ENCODE measurements at regions not wholly inside any gene's neighbourhood (a gene's known extent, or its start where the extent isn't known, plus 50 kb on each side); places are given as distances from the start of the nearest gene placed in this dataset.
"Not testable (repeated sequence)": the region's sequence is repeated elsewhere in the genome, so short reads cannot be mapped to it uniquely, and the experiment has no call there.

GRCh38 chr4:91688413-91688812, 615.4 kb upstream of the GRID2 start:
- FAIRE-seq (no peak), DNase-seq (ENCODE audit: low read depth, low spot score) (no peak)
- no peak overlapping the region for H3K4me3 ChIP-seq (ENCODE audit: control insufficient read depth in 2 of 3, extremely low read depth in 1 of 3, insufficient read depth in 2 of 3, low read depth in 1 of 3, low read length in 3 of 3)
- no peak overlapping the region for H3K4me2 ChIP-seq (ENCODE audit: control insufficient read depth, extremely low read depth, insufficient read depth, low read depth, low read length)
- no peak overlapping the region for H3K27ac ChIP-seq (ENCODE audit: control insufficient read depth, insufficient read depth, low read length)
- H3K9me1 ChIP-seq (ENCODE audit: control insufficient read depth, extremely low read depth, insufficient read depth, low read length): no peaks in the 10 kb centered on the region
- no peaks in the 10 kb centered on the region for H3K9me3 ChIP-seq (ENCODE audit: control insufficient read depth, low read depth, low read length)
- H3K4me1 ChIP-seq (ENCODE audit: control insufficient read depth, extremely low read depth, insufficient read depth, low read length): no peaks in the 10 kb centered on the region
- no peak overlapping the region for H2AFZ ChIP-seq (ENCODE audit: control insufficient read depth, low read length)
- no peaks in the 10 kb centered on the region for H3K27me3 ChIP-seq (ENCODE audit: control insufficient read depth, extremely low read depth, insufficient read depth, low read length)
- no peaks in the 10 kb centered on the region for H3K36me3 ChIP-seq (ENCODE audit: control insufficient read depth in 2 of 2, extremely low read depth in 1 of 2, insufficient read depth in 2 of 2, low read length in 2 of 2)
- H3K9ac ChIP-seq (ENCODE audit: control insufficient read depth, extremely low read depth, insufficient read depth, low read length): no peak overlapping the region
- H3K79me2 ChIP-seq (ENCODE audit: control insufficient read depth, insufficient read depth, low read length): no peaks in the 10 kb centered on the region
- dilution Hi-C loops (cut with MboI; ENCODE audit: extremely low pct_ligation_motif_present, low sequenced_read_pairs): no loop called here
- no peaks in the 10 kb centered on the region for H4K20me1 ChIP-seq (ENCODE audit: control insufficient read depth, extremely low read depth, insufficient read depth, low read length)
- TF ChIP-seq CTCF (optimal IDR thresholded peaks at IDR 0.05 in 1 of 3, IDR thresholded peaks at IDR 0.05 in 1 of 3, conservative IDR thresholded peaks at IDR 0.05 in 1 of 3; ENCODE audit: extremely low read depth in 1 of 3, insufficient read depth in 2 of 3, low read length in 3 of 3) (no peak), EZH2 (IDR thresholded peaks at IDR 0.05; ENCODE audit: low read length) (no peak)

- H3K9ac ChIP-seq (ENCODE audit: control insufficient read depth, extremely low read depth, insufficient read depth, low read length); H3K79me2 ChIP-seq (ENCODE audit: control insufficient read depth, insufficient read depth, low read length); H3K27ac ChIP-seq (ENCODE audit: control insufficient read depth, insufficient read depth, low read length); H3K4me2 ChIP-seq (ENCODE audit: control insufficient read depth, extremely low read depth, insufficient read depth, low read depth, low read length); H3K9me3 ChIP-seq (ENCODE audit: control insufficient read depth, low read depth, low read length); H3K4me1 ChIP-seq (ENCODE audit: control insufficient read depth, extremely low read depth, insufficient read depth, low read length); H4K20me1 ChIP-seq (ENCODE audit: control insufficient read depth, extremely low read depth, insufficient read depth, low read length); H3K36me3 ChIP-seq (ENCODE audit: control insufficient read depth in 2 of 2, extremely low read depth in 1 of 2, insufficient read depth in 2 of 2, low read length in 2 of 2); FAIRE-seq; H3K9me1 ChIP-seq (ENCODE audit: control insufficient read depth, extremely low read depth, insufficient read depth, low read length); dilution Hi-C loops (cut with MboI; ENCODE audit: extremely low pct_ligation_motif_present, low sequenced_read_pairs); DNase-seq (ENCODE audit: low read depth, low spot score); H2AFZ ChIP-seq (ENCODE audit: control insufficient read depth, low read length); H3K27me3 ChIP-seq (ENCODE audit: control insufficient read depth, extremely low read depth, insufficient read depth, low read length); H3K4me3 ChIP-seq (ENCODE audit: control insufficient read depth in 2 of 3, extremely low read depth in 1 of 3, insufficient read depth in 2 of 3, low read depth in 1 of 3, low read length in 3 of 3): not testable (repeated sequence)
Measured at GRCh38 chr4:91699691-91700090, 604.1 kb upstream of the GRID2 start.

- no peaks in the 10 kb centered on the region for H3K27me3 ChIP-seq (ENCODE audit: control insufficient read depth, extremely low read depth, insufficient read depth, low read length)
- H3K4me2 ChIP-seq (ENCODE audit: control insufficient read depth, extremely low read depth, insufficient read depth, low read depth, low read length): no peak overlapping the region
- dilution Hi-C loops (cut with MboI; ENCODE audit: extremely low pct_ligation_motif_present, low sequenced_read_pairs): no loop called here
- H3K4me1 ChIP-seq (ENCODE audit: control insufficient read depth, extremely low read depth, insufficient read depth, low read length): no peaks in the 10 kb centered on the region
- no peaks in the 10 kb centered on the region for H3K79me2 ChIP-seq (ENCODE audit: control insufficient read depth, insufficient read depth, low read length)
- TF ChIP-seq EZH2 (IDR thresholded peaks at IDR 0.05; ENCODE audit: low read length) (no peak), CTCF (optimal IDR thresholded peaks at IDR 0.05 in 1 of 3, IDR thresholded peaks at IDR 0.05 in 1 of 3, conservative IDR thresholded peaks at IDR 0.05 in 1 of 3; ENCODE audit: extremely low read depth in 1 of 3, insufficient read depth in 2 of 3, low read length in 3 of 3) (no peak)
- no peak overlapping the region for H3K27ac ChIP-seq (ENCODE audit: control insufficient read depth, insufficient read depth, low read length)
- H4K20me1 ChIP-seq (ENCODE audit: control insufficient read depth, extremely low read depth, insufficient read depth, low read length): no peaks in the 10 kb centered on the region
- H3K9me3 ChIP-seq (ENCODE audit: control insufficient read depth, low read depth, low read length): no peaks in the 10 kb centered on the region
- no peak for FAIRE-seq
- H3K36me3 ChIP-seq (ENCODE audit: control insufficient read depth in 2 of 2, extremely low read depth in 1 of 2, insufficient read depth in 2 of 2, low read length in 2 of 2): no peaks in the 10 kb centered on the region
- no peak overlapping the region for H3K4me3 ChIP-seq (ENCODE audit: control insufficient read depth in 2 of 3, extremely low read depth in 1 of 3, insufficient read depth in 2 of 3, low read depth in 1 of 3, low read length in 3 of 3)
- H2AFZ ChIP-seq (ENCODE audit: control insufficient read depth, low read length): no peak overlapping the region
- H3K9me1 ChIP-seq (ENCODE audit: control insufficient read depth, extremely low read depth, insufficient read depth, low read length): no peaks in the 10 kb centered on the region
- no peak overlapping the region for H3K9ac ChIP-seq (ENCODE audit: control insufficient read depth, extremely low read depth, insufficient read depth, low read length)
- DNase-seq (ENCODE audit: low read depth, low spot score): no peak
Measured at GRCh38 chr4:91729851-91730250, 573.9 kb upstream of the GRID2 start.
